G401 (cell line): ENCODE measurements at regions not wholly inside any gene's neighbourhood (a gene's known extent, or its start where the extent isn't known, plus 50 kb on each side); places are given as distances from the start of the nearest gene placed in this dataset.
A peak's percentile ranks its signal among the peaks of the same experiment; 100 is the strongest.

ENCODE experiments used
- DNase-seq: peaks from one replicate; pipeline ENCODE4 v3.0.0-alpha.2; 2015; ENCODE audit warnings: low spot score
- in situ Hi-C: cut with HindIII; loops from 2 replicates; pipeline ENCODE4 v1.10.0; 2016; ENCODE audit warnings: low sequenced_read_pairs, mixed read lengths

DNA sequence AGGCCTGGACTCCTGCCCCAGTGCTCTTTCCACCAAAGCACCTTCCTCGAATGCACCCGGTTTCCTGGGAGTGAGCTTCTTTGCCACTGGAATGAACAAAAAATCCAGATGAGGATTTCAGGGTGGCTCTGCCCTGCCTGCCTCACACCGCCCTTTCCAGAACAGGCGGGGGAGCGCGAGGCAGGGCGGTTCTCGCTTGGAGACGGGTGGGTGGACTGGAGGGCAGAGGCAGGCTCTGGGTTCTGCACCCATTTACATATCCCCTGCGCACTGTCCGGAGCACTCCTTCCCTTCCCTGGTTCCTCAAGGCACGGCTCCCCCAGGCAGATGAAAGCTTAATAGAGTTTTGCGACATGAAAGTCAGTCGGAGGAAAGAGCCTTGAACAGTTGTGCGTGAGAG lies 69.7 kb upstream of the DLK1 start:
- DNase-seq: no peak
- in situ Hi-C loops: loop anchor here (5.0 kb wide), 1 partner anchor 255 kb away; no protein-coding TSS in a partner anchor

- in situ Hi-C loops: loop anchor here (5.0 kb wide), 1 partner anchor 255 kb away; no protein-coding TSS in a partner anchor
- DNase-seq: no peak
These were observed 68.9 kb upstream of the DLK1 start for GRCh38 chr14:100657780-100658179.

- DNase-seq: no peak
- in situ Hi-C loops: loop anchor here (5.0 kb wide), 1 partner anchor 256 kb away; no protein-coding TSS in a partner anchor
These were observed 68.4 kb upstream of the DLK1 start for GRCh38 chr14:100658181-100658886.

- in situ Hi-C loops: loop anchor here (5.0 kb wide), 1 partner anchor 257 kb away; no protein-coding TSS in a partner anchor
- no peak for DNase-seq
These were observed 67.2 kb upstream of the DLK1 start for GRCh38 chr14:100659345-100660001.

DNA sequence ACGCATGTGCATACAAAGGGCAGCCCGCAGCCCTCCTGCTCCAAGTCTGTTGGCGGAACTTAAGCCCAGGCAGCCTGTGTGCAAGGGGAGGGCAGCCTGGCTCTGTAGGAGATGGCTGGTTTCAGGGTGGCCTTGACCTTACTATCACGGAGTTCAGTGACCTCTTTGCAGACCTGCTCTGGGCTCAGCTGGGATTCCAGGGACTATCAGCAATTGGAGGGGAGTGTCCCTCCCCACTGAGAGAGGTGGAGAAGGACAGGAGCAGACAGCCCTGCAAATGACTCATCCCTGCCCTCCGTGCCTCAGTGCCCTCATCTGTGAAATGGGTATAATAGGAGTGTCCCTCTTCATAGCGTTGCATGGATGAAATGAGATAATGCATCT lies 66.2 kb upstream of the DLK1 start:
- in situ Hi-C loops: no loop called here
- DNase-seq: no peak

GRCh38 chr14:100660882-100661635 lies 65.6 kb upstream of the DLK1 start:
- no peak for DNase-seq
- in situ Hi-C loops: no loop called here

DNA sequence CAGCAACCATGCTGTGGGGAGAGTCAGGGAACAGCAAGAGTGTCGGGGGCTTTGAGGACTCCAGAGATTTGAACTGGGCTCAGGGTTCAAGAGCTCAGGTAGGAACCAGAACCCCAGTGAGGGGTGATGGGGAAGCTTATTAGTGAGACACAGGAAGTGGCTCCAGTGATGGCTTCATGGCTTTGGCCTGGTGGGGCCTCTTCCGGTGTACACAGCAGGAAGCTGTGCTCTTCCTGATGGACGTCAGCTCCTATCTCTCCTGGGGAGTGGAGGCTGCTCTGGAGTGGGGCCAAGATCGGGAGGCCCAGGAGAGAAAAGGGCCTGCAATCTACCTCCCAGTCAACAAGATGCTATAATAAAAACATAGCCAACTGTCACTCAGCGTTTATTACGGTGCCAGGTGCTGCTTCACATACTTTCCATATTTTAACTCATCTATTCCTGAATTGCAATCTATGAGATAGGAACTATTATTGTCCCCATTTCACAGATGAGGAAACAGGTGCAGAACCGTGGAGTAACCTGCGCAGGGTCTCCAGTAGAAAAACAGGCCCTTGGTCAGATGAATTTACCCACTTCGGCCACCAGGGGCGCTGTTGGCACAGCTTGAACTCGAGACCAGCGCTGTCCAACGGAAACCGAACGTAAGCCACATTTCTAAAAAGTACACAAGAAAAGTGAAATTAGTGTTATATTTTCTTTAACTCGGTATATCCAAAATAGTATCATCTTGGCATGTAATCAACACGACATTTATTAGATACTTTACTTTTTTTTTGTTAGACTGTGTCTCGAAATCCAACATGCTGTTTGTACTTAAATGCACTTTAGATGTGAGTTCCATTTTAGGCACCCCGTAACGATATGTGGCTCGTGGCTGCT lies 63.6 kb upstream of the DLK1 start:
- DNase-seq: peak; percentile 76
- in situ Hi-C loops: no loop called here

DNA sequence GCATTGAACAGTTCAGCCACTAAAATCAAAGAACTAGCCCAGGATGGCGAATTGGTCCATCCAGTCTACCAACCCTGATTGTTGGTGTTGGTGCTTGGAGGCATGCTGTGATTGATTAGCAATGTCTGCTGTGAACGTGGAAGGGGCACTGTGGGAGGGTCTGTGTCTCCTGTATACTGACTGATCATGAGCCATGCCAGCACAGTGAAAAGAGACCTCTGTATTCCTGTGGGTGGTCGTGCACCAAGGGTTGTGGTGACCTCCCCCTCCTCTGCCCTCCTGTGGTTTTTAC lies 63.0 kb upstream of the DLK1 start:
- DNase-seq: no peak
- in situ Hi-C loops: no loop called here

- DNase-seq: no peak
- in situ Hi-C loops: no loop called here
These were observed 62.5 kb upstream of the DLK1 start for GRCh38 chr14:100664231-100664630.

GRCh38 chr14:100664841-100665510 lies 61.7 kb upstream of the DLK1 start:
- DNase-seq: no peak
- in situ Hi-C loops: no loop called here

GRCh38 chr14:100665511-100666032 lies 61.1 kb upstream of the DLK1 start:
- in situ Hi-C loops: no loop called here
- no peak for DNase-seq

DNA sequence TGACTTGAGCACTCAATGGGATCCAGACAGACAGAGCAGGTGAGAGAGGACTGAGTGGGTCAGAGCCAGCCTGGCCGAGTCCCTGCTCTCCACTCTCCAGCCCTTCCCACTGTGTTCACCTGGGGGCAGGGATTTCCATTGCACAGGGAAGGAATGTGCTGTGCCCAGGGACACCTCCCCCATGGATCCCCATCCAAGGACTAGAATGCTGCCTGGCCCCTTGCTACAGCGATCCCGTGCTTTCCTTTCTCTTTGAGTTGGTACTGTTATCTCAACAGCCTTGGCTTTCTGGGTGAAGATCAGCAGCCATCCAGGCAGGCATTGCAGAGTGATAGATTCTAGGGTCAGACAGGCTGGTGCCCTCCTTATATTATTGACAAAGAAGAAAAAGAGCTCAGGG lies 60.3 kb upstream of the DLK1 start:
- DNase-seq: no peak
- in situ Hi-C loops: no loop called here

GRCh38 chr14:100666851-100667250 lies 59.8 kb upstream of the DLK1 start:
- in situ Hi-C loops: no loop called here
- no peak for DNase-seq

DNA sequence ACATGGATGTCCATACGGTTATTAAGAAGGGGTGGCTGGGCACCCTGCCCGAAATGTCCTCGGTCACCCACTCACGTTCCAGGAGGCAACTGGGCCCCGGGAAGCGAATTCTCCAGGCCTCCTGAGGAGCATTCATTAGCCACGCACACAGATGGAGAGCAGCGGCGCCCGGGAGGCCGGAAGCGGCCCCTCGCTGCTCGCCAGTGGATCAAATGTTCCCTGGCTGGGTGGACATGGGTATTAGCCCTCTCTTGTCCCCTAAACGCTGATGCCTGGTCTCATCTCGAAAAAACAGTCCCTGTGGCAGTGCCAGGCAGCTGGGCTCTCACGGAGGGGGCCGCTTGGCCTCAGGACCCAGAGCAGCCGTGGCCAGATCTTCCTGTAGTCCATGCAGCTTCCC lies 59.0 kb upstream of the DLK1 start:
- no peak for DNase-seq
- in situ Hi-C loops: no loop called here

- in situ Hi-C loops: no loop called here
- DNase-seq: no peak
These were observed 58.3 kb upstream of the DLK1 start for GRCh38 chr14:100668352-100668751.

DNA sequence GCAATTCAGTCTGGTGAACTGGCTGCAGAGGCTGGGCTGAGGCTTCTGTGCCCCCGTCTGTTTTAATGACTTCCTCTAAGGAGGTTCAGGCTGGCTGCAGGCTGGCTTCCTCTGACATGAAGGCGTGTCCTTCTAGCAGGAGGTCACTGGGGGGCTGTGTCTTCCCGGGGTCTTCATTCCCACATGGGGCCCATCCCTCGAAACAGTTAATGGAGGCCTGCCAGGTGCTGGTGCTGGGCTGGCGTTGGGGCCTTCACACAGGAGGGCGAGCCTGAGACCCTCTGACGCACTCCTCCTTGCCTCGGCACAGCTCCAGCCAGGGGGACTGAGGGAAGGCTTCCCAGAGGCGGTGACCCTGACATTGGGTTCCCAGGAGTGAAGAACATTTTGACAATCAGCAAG lies 57.7 kb upstream of the DLK1 start:
- no peak for DNase-seq
- in situ Hi-C loops: no loop called here

DNA sequence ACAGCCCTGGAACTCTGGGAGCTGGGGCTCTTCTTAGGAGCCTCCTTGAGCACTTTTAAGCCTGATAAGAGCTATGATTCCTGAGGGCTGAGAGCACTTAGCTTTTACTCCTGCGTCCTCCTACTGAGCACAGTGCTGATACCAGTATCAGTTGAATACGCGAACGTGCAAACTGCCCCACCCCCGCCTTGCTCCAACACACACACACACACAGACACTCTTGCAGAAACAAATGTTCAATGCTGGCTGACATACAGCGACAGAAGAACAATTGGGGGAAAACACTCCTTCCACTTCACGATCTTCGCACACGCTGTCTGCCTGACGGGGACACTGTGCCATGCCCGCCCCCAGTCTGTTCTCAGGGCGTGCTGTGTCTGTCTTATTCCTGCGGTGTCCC lies 57.2 kb upstream of the DLK1 start:
- peak; percentile 37 for DNase-seq
- in situ Hi-C loops: no loop called here

- DNase-seq: no peak
- in situ Hi-C loops: no loop called here
These were observed 56.5 kb upstream of the DLK1 start for GRCh38 chr14:100670017-100670752.
